A673 (cell line): ENCODE measurements at regions not wholly inside any gene's neighbourhood (a gene's known extent, or its start where the extent isn't known, plus 50 kb on each side); places are given as distances from the start of the nearest gene placed in this dataset.

Source experiments
- CTCF ChIP-seq: fragments of 300-800, 200-600 bp; sonication (generic); conservative IDR thresholded peaks from 2 replicates; pipeline ENCODE4 v1.5.1; 2017; ENCODE audit warnings: low read depth, mild to moderate bottlenecking, antibody characterized with exemption, low read length, moderate library complexity, mixed read lengths
- EZH2 ChIP-seq: fragments of 200-600 bp; sonication (generic); IDR thresholded peaks from 2 replicates; pipeline ENCODE4 v1.6.1; 2017; ENCODE audit warnings: borderline replicate concordance, low read depth, mild to moderate bottlenecking, mixed read lengths, antibody characterized with exemption, low read length; ENCODE audit not compliant: poor library complexity, severe bottlenecking

- TF ChIP-seq EZH2 (no peak), CTCF (no peak)
These were observed 232.0 kb downstream of the CXXC4 start for GRCh38 chr4:104262678-104263077.
